SK-N-DZ (cell line): ENCODE measurements at regions not wholly inside any gene's neighbourhood (a gene's known extent, or its start where the extent isn't known, plus 50 kb on each side); places are given as distances from the start of the nearest gene placed in this dataset.
A peak's percentile ranks its signal among the peaks of the same experiment; 100 is the strongest.
"Not testable (repeated sequence)": the region's sequence is repeated elsewhere in the genome, so short reads cannot be mapped to it uniquely, and the experiment has no call there.

Experiments
- DNase-seq: peaks from one replicate; pipeline ENCODE4 v3.0.0-alpha.2; 2015; ENCODE audit warnings: low spot score

- no peak for DNase-seq
Observed at GRCh38 chr2:47964277-47964676, 58.0 kb upstream of the FBXO11 start.

GRCh38 chr2:47964722-47965434 is 58.6 kb upstream of the FBXO11 start:
- no peak for DNase-seq

- not testable (repeated sequence) for DNase-seq
Observed at GRCh38 chr2:47976728-47977127, 70.4 kb upstream of the FBXO11 start.

- DNase-seq, result no peak
Observed at GRCh38 chr2:47984041-47984440, 77.7 kb upstream of the FBXO11 start.

GRCh38 chr2:47990503-47990902 is 84.2 kb upstream of the FBXO11 start:
- DNase-seq, result no peak

- DNase-seq, result no peak
Observed at GRCh38 chr2:47992671-47993070, 86.4 kb upstream of the FBXO11 start.

- no peak for DNase-seq
Observed at GRCh38 chr2:47996808-47997207, 90.5 kb upstream of the FBXO11 start.

- DNase-seq, result no peak
Observed at GRCh38 chr2:47999512-47999911, 93.2 kb upstream of the FBXO11 start.

- DNase-seq, result no peak
Observed at GRCh38 chr2:48001498-48001897, 95.2 kb upstream of the FBXO11 start.

GRCh38 chr2:48006094-48006493 is 99.8 kb upstream of the FBXO11 start:
- no peak for DNase-seq

- DNase-seq, result no peak
Observed at GRCh38 chr2:48007699-48008268, 101.5 kb upstream of the FBXO11 start.

- DNase-seq, result no peak
Observed at GRCh38 chr2:48009256-48009655, 103.0 kb upstream of the FBXO11 start.

GRCh38 chr2:48015421-48015820 is 109.1 kb upstream of the FBXO11 start:
- DNase-seq, result no peak

GRCh38 chr2:48016225-48017019 is 110.1 kb upstream of the FBXO11 start:
- peak; percentile 6 for DNase-seq

- no peak for DNase-seq
Observed at GRCh38 chr2:48017136-48017535, 110.8 kb upstream of the FBXO11 start.

- DNase-seq, result no peak
Observed at GRCh38 chr2:48018480-48018879, 112.2 kb upstream of the FBXO11 start.

- DNase-seq, result no peak
Observed at GRCh38 chr2:48026865-48027264, 120.6 kb upstream of the FBXO11 start.

- DNase-seq, result no peak
Observed at GRCh38 chr2:48032765-48033164, 126.5 kb upstream of the FBXO11 start.

GRCh38 chr2:48034295-48034694 is 128.0 kb upstream of the FBXO11 start:
- DNase-seq, result no peak

- DNase-seq, result no peak
Observed at GRCh38 chr2:48036312-48036711, 130.0 kb upstream of the FBXO11 start.

- no peak for DNase-seq
Observed at GRCh38 chr2:48039209-48039990, 133.1 kb upstream of the FBXO11 start.

- DNase-seq, result no peak
Observed at GRCh38 chr2:48043131-48043700, 136.9 kb upstream of the FBXO11 start.
